ENCODE measurements at regions not wholly inside any gene's neighbourhood (a gene's known extent, or its start where the extent isn't known, plus 50 kb on each side); places are given as distances from the start of the nearest gene placed in this dataset.

DNA sequence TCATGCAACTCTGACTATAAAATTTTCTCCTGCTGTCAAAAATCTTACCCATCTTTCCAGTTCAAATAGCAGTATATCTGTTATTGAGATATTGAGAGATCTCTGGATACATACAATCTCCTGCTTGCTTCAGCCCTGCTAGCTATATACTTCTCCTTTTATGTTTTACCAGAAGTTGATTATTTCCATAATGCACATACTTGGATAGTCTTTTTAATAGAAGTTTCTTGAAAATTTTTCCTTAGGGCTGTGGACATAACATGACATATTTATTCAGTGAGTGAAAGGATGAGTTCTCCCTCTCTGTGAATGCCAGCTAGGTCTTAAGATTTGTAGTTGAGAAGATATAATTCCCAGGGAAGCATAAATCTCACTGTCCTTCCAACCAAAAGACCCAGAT is 234.1 kb upstream of the NR3C2 start:
- Histone ChIP-seq H3K27ac (no peak overlapping the region), H3K36me3 (no peaks in the 10 kb centered on the region), H3K4me3 (no peak overlapping the region), H3K27me3 (no peaks in the 10 kb centered on the region), H3K9me3 (no peaks in the 10 kb centered on the region), H3K4me1 (no peaks in the 10 kb centered on the region)
- DNase-seq (no peak), ATAC-seq (no peak)
- in situ Hi-C loops (cut with MboI; ENCODE audit: low sequenced_read_pairs in 4 of 4) (no loop called here), intact Hi-C loops (cut with DNase I; ENCODE audit: low total_unique reads) (no loop called here)
- TF ChIP-seq, protein P1, sequence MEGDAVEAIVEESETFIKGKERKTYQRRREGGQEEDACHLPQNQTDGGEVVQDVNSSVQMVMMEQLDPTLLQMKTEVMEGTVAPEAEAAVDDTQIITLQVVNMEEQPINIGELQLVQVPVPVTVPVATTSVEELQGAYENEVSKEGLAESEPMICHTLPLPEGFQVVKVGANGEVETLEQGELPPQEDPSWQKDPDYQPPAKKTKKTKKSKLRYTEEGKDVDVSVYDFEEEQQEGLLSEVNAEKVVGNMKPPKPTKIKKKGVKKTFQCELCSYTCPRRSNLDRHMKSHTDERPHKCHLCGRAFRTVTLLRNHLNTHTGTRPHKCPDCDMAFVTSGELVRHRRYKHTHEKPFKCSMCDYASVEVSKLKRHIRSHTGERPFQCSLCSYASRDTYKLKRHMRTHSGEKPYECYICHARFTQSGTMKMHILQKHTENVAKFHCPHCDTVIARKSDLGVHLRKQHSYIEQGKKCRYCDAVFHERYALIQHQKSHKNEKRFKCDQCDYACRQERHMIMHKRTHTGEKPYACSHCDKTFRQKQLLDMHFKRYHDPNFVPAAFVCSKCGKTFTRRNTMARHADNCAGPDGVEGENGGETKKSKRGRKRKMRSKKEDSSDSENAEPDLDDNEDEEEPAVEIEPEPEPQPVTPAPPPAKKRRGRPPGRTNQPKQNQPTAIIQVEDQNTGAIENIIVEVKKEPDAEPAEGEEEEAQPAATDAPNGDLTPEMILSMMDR (IDR thresholded peaks at IDR 0.05 in 4 of 5, conservative IDR thresholded peaks at IDR 0.05 in 1 of 5), result no peak
- no peak for TF ChIP-seq POLR2A (IDR thresholded peaks at IDR 0.05)

DNA sequence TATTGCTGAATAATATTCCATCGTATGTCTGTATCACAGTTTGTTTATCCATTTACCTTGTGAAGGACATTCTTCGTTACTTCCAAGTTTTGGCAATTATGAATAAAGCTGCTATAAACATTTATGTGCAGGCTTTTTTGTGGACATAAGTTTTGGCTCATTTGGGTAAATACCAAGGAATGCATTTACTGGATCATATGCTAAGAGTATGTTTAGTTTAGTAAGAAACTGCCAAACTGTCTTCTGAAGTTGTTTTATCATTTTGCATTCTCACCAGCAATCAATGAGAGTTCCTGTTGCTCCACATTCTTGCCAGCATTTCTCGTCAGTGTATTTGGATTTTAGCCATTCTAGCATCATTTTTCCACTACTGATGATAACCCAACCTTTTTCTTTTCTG is 232.7 kb upstream of the NR3C2 start:
- H3K36me3 ChIP-seq, result no peaks in the 10 kb centered on the region
- ATAC-seq, result no peak
- TF ChIP-seq, protein P1 (IDR thresholded peaks at IDR 0.05 in 4 of 5, conservative IDR thresholded peaks at IDR 0.05 in 1 of 5), result no peak
- no peak for TF ChIP-seq POLR2A (IDR thresholded peaks at IDR 0.05)
- intact Hi-C loops (cut with DNase I; ENCODE audit: low total_unique reads), result no loop called here
- DNase-seq, result no peak
- no peaks in the 10 kb centered on the region for H3K9me3 ChIP-seq
- no peak overlapping the region for H3K27ac ChIP-seq
- H3K4me3 ChIP-seq, result no peak overlapping the region
- in situ Hi-C loops (cut with MboI; ENCODE audit: low sequenced_read_pairs in 4 of 4), result no loop called here
- H3K27me3 ChIP-seq, result no peaks in the 10 kb centered on the region
- H3K4me1 ChIP-seq, result no peaks in the 10 kb centered on the region

DNA sequence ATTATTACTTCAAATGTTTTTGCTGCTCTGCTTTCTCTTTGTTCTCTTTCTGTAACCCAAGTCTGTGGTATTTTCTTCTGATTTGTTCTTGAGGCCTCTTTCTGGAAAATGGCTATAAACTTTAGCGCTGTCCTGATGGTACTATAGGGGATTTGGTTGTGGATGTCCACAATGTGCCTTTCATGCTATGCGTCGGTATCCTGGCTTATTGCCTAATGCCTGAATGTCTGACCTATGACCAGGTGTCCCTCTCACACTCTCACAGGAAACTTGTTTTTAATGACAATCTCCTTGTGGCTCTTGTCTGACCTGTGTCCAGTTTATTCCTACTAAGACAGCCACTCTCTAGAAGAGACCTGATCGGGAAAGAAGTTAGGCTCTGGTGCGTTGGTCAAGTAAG is 222.4 kb upstream of the NR3C2 start:
- no peak overlapping the region for H3K4me3 ChIP-seq
- H3K4me1 ChIP-seq, result no peaks in the 10 kb centered on the region
- TF ChIP-seq, protein P1 (IDR thresholded peaks at IDR 0.05 in 4 of 5, conservative IDR thresholded peaks at IDR 0.05 in 1 of 5), result no peak
- TF ChIP-seq POLR2A (IDR thresholded peaks at IDR 0.05), result no peak
- H3K27ac ChIP-seq, result no peak overlapping the region
- no peak for ATAC-seq
- in situ Hi-C loops (cut with MboI; ENCODE audit: low sequenced_read_pairs in 4 of 4), result no loop called here
- no peak for DNase-seq
- intact Hi-C loops (cut with DNase I; ENCODE audit: low total_unique reads), result no loop called here
- no peaks in the 10 kb centered on the region for H3K9me3 ChIP-seq
- no peaks in the 10 kb centered on the region for H3K36me3 ChIP-seq
- H3K27me3 ChIP-seq, result no peaks in the 10 kb centered on the region

DNA sequence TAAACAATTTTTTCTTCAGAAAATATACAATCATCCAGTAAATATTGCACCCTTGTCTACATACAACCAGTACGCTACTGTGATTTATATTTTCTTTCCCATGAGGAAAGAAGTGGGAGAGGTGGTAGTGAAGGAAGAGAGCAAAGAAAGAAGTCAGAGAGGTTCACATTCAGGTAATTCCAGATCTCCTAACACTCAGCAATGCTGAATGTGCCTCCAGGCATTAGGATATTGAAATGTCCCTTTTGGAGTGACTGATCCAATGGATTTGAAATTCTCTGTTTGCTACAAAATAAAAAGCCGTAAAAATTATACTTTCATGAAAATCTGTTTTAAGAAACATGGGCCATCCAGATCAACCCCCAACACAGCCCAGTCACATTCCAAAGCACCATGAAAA is 211.9 kb upstream of the NR3C2 start:
- intact Hi-C loops (cut with DNase I; ENCODE audit: low total_unique reads), result no loop called here
- in situ Hi-C loops (cut with MboI; ENCODE audit: low sequenced_read_pairs in 4 of 4), result no loop called here
- Histone ChIP-seq H3K36me3 (no peaks in the 10 kb centered on the region), H3K27ac (no peak overlapping the region), H3K27me3 (no peaks in the 10 kb centered on the region), H3K9me3 (no peaks in the 10 kb centered on the region), H3K4me1 (no peaks in the 10 kb centered on the region), H3K4me3 (no peak overlapping the region)
- ATAC-seq, result no peak
- TF ChIP-seq, protein P1 (IDR thresholded peaks at IDR 0.05 in 4 of 5, conservative IDR thresholded peaks at IDR 0.05 in 1 of 5), result no peak
- no peak for TF ChIP-seq POLR2A (IDR thresholded peaks at IDR 0.05)
- no peak for DNase-seq

DNA sequence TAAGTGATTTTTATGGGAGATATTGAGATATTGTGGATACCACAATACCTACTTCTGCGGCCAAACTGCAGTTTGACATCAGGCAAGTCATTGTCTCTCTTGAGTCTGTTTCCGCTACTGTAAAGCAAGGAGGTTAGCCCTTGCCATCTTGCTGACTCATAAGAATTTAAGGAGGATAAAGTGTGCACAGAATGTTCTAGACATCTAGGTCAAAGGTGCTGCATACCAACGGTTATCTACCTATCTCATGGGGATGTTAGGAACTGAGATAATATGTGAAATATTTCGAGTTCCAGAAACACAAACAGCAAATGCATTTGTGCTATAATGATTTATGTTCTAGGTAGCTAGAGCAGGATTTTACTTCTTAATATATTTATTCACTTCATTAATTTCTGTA is 211.5 kb upstream of the NR3C2 start:
- Histone ChIP-seq H3K36me3 (no peaks in the 10 kb centered on the region), H3K27ac (no peak overlapping the region), H3K9me3 (no peaks in the 10 kb centered on the region), H3K4me3 (no peak overlapping the region), H3K27me3 (no peaks in the 10 kb centered on the region), H3K4me1 (no peaks in the 10 kb centered on the region)
- intact Hi-C loops (cut with DNase I; ENCODE audit: low total_unique reads) (no loop called here), in situ Hi-C loops (cut with MboI; ENCODE audit: low sequenced_read_pairs in 4 of 4) (no loop called here)
- ATAC-seq (no peak), DNase-seq (no peak)
- TF ChIP-seq, protein P1 (IDR thresholded peaks at IDR 0.05 in 4 of 5, conservative IDR thresholded peaks at IDR 0.05 in 1 of 5), result no peak
- TF ChIP-seq POLR2A (IDR thresholded peaks at IDR 0.05), result no peak

All from gastrocnemius medialis (tissue), 4 donors.